Upper lobe of left lung (tissue), 4 donors: ENCODE measurements at regions not wholly inside any gene's neighbourhood (a gene's known extent, or its start where the extent isn't known, plus 50 kb on each side); places are given as distances from the start of the nearest gene placed in this dataset.

ENCODE experiments used
- CTCF ChIP-seq, 6 experiments: fragments of 450-650 bp in 4 of 6; fragments of 200-600 bp in 2 of 6; sonication (generic) in 2 of 6; IDR thresholded peaks; one replicate each; pipeline ENCODE4 v1.5.1; 2016 to 2019; ENCODE audit warnings: antibody characterized with exemption in 6 of 6
- POLR2A ChIP-seq, 4 donors: fragments of 450-650 bp; IDR thresholded peaks; one replicate each; pipeline ENCODE4 v1.5.1; 2016 to 2017; ENCODE audit warnings: antibody characterized with exemption in 4 of 4, mild to moderate bottlenecking in 2 of 4
- POLR2AphosphoS5 ChIP-seq, 2 donors: sonication (generic); formaldehyde crosslinking; IDR thresholded peaks; one replicate each; pipeline ENCODE4 v1.5.1; 2017; ENCODE audit warnings: antibody characterized with exemption in 2 of 2

GRCh38 chr20:11012975-11013374 is 339.2 kb upstream of the JAG1 start:
- TF ChIP-seq CTCF (IDR thresholded peaks at IDR 0.05) (no peak), POLR2A (IDR thresholded peaks at IDR 0.05) (no peak), POLR2AphosphoS5 (IDR thresholded peaks at IDR 0.05) (peak in 1 of 2 donors; percentile 54)
